T-helper 1 cell treated with Interleukin-12 subunit alpha and Interleukin-12 subunit beta and Interleukin-4 antibody, amounts not matched to agents 30 ng/mL and 1 ng/mL, for 36 hours (primary cell): ENCODE measurements at regions not wholly inside any gene's neighbourhood (a gene's known extent, or its start where the extent isn't known, plus 50 kb on each side); places are given as distances from the start of the nearest gene placed in this dataset.

Source experiments
- intact Hi-C: fragments of 100-400 bp; cut with micrococcal nuclease; formaldehyde crosslinking; loops from one replicate; pipeline ENCODE4 v1.15.1; 2024

DNA sequence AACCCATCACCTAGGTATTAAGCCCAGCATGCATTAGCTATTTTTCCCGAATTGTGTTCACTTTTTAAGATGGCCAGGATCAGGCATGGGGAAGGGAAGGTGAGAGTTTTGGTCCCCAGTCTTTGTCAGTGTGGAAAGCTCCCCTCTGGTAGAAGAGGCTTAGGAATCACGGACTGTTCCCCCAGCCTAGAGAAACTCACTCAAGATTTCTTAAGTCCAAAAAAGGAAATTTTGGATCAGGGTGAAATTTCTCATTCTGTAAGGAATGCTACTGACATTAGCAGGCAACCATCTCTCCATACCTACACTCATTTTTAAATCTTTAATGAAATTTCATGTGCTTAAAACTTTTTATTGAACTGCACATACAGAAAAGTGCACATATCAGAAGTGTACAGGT lies 70.3 kb upstream of the GALNT15 start:
- intact Hi-C loops: no loop called here

DNA sequence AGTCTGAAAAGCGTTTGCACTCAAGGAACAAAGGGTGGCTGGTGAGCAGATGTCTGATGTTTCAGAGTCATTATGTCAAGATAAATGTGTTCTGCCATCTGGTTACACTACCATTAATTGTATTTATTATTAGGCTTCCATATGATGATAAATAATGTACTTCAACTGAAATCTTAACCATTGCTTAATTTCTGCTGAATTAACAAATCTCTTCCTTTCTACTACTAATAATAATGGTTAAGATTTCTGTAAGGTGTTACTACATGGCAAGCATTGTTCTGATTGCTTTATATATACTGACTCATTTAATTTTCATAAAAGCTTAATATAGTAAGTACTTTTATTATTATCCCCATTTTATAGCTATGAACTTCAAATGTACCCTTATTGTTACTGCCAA lies 68.4 kb upstream of the GALNT15 start:
- intact Hi-C loops: no loop called here

DNA sequence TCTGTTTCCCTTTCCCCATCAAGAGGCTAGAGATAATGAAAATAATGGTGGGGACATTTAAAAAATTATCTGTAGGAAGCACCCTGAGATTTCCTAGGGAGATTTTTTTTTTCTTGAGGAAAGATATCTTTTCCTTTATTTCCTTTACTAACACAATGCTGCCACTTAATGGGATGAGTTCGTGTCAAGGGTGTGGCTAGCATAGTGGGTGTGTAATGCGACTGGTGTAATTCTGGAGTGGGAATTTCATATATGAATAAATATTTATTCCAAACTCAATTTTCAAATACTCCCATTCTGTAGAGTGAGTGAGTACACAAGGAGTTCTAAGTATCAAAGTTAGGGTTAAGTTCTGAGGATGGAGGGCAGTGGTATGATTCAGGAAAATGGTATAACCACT lies 66.1 kb upstream of the GALNT15 start:
- intact Hi-C loops: no loop called here

DNA sequence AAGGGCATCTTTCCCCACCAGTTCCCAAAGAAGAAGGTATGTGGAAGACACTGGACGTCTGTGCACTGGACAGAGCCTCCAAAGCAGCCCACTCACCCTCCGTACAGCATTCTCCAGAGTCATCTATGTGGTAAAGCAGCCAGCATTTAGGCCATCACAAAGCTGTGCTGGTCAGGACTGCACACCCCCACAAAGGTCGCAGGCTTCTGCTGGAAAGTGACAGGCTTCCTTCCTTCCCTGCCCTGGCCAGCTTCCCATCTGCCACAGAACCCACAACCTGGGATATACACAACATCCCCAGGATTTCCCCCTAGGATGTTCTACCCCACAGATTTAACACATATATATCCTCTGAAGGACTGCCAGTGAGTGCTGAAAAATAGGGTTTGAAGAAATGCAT lies 64.6 kb upstream of the GALNT15 start:
- intact Hi-C loops: no loop called here

DNA sequence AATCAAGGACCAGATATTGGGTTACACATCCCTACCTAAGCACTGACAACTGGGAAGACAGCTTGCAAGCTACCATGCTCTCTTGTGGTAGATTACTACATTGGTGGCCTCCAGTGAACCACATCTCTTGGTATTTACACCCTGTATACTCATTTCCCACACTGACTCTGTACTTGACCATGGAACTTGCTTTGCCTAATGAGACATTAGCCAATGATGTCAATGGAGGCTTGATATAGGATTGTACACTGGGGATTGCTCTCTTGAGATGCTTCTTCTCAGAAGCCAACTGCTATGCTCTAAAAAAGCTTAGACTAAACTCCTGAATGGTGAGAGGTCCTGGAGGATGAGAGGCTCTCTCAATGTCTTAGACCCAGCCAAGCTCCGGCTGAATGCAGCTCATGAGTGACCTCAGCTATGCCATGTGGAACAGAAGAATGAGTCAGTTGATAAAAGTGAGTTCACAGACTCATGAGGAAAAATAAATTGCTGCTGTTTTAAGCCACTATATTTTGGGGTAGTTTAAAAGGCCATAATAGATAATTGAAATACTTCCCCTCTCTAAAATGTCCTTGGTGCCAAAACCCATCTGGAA lies 61.5 kb upstream of the GALNT15 start:
- intact Hi-C loops: no loop called here

DNA sequence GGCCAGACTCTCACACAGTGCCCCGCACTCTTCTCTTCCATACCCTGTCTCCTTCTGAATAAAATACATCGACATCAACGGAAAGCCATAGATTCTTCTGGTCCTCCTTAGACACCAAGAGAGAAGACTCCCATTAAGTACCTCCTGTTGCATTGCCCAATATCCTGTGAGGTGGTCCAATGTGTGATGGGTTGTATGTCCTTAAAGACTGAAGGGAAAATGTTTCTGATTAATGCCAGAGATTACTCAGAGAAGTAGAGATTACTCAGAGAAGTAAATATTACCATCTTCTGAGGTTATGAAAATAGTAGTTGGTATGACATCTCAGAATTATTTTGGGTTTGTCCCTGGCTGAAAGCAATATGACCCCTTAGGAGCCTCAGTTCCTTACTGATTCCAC lies 60.8 kb upstream of the GALNT15 start:
- intact Hi-C loops: no loop called here

DNA sequence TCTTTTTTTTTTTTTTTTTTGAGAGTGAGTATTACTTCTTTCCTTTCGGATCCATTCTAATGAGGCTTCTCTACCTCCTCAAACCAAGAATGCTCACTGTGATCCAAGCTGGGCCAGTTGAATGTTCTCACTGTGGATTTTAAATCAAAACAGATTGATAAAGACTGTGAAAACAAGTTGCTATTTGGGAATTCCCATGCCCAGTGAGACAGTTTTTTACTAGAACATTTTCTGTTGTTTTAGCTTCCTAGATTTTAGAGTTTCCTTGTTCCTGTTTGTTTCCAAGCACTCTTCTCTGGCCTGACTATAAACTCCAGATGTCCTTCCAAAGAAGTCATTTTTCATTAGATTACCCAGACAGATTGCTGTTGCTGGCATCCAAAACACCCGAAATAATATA lies 60.1 kb upstream of the GALNT15 start:
- intact Hi-C loops: no loop called here

DNA sequence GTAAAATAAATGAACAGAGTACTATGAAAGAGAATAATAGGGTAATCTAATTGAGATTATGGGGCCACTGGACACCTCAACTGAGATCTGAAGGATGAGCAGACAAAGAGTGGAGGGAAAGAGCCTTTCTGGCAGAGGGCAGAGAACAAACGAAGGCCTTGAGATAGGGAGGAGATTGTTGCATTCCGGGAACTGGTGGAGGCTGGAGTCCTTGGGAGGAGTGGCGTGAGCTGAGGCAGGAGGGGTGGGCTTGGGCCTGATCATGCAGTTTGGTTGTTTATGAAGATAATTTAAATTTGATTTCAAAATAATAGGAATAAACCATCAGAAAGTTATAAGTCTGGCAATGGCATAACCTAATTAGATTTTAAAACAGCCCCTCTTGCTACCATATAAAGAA lies 59.5 kb upstream of the GALNT15 start:
- intact Hi-C loops: no loop called here

DNA sequence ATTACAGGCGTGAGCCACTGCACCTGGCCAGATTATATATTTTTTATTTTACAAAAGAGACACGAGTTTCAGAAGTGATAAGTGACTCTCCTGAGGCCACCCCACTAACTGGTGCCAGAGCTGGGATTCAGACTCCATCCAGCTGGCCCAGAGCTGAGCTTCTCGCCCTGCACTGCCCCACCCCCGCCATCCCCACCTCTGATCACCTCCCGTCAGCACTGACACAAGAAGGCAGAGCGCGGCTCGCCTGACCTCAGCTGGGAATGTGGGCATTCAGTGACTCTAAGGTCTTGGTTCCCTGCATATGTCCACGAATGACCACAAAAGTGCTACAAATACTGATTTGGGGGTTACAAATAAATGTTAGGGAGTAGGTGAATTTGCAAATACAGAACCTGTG lies 56.1 kb upstream of the GALNT15 start:
- intact Hi-C loops: no loop called here

DNA sequence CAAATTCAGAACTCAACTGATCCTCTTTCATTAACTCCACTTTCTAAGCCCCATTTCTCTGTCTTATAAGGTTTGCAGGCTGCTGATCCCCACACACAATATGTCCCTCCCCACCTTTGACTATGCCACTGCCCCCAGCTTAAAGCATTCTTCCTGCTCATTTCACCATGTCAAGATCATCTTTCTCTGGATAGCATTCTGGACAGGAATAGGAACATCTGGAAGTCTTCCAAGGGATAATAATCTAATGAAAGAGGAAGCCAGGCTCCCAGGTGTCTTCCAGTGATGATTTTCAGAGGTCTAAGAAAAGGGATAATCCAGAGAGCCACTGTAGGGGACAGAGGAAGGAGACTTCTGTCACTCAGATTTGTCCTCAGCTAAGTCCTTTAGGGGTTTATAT lies 54.6 kb upstream of the GALNT15 start:
- intact Hi-C loops: no loop called here

DNA sequence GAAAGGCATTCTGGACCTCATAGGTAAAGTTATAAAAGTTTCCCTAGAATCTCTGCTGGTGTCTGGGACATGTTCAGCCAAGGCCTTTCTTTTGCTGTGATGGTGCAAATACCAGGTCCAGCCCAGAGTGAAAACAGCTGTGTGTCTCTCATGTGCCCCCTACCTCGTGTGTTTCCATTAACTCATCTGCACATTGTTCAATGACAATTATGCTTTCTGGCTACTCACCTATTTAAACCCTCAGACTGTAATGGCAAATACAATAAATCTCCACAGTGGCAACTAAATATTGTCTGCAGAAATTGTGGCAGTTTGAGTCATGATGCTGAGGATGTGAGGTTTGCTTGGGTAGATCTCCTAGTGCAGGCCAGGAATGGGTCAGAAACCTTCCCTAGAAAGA lies 53.1 kb upstream of the GALNT15 start:
- intact Hi-C loops: no loop called here

DNA sequence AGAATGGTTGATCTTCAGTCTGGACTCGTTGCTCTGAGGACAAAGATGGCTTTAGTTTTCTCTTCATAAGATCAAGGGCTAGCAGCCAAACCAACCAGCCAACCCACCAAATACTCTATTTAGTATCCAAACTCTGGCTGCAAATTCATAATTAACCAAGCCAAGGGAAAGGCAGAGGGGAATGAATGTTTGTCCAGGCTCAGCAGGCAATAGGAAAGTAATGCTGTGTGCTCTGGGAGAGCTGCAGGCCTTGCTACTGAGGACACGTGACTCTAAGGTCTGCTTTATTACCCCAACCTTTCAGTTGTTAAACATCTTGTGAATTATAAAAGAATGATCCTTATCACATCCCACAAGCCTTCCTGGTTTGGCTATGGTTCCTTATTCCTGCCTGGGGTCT lies 52.3 kb upstream of the GALNT15 start:
- intact Hi-C loops: no loop called here

DNA sequence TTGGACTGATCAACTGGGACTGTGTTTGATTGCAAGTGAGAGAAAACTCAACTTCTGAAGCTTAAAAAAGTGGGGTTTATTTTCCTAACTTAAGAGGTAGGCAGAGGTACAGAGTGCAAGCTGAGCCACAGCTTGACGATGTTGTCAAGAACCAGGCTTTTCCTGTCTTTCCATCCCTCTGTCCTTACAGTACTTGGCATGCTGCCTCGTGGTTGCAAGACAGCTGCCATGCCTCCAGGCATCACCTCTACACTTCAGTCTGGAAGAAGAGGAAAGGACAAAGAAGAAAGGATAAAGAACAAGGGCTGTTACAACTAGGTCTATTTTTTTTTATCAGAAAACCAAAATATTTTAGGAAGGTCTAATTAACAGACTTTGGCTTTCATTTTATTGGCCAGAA lies 51.8 kb upstream of the GALNT15 start:
- intact Hi-C loops: no loop called here

DNA sequence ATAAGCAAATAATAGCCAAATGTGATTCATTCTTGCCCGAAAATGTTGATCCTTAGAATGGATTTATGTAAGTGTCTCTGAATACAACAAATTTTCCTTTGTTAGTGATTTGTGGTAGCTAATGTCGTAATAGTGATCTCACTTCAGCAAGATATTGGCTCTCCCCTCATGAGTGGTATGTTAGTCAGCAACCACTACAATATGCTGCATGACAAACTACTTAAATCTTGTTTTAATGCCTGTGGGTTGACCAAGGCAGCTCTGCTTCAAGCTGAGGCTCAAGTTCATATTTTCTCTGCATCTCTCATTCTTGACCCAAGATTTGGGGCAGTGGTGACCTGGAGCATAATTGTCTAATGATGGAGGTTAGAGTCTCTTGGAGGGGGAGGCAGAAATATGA lies 49.8 kb upstream of the GALNT15 start:
- intact Hi-C loops: no loop called here
